ENCODE measurements at regions not wholly inside any gene's neighbourhood (a gene's known extent, or its start where the extent isn't known, plus 50 kb on each side); places are given as distances from the start of the nearest gene placed in this dataset.

- no peak for DNase-seq (ENCODE audit: low spot score in 2 of 2)
- Histone ChIP-seq H3K9me3 (peaks cover 7% of the 10 kb centered on the region), H3K4me3 (no peak overlapping the region), H3K27ac (no peak overlapping the region), H3K36me3 (no peaks in the 10 kb centered on the region), H3K4me1 (no peaks in the 10 kb centered on the region), H3K27me3 (no peaks in the 10 kb centered on the region)
- no peak for TF ChIP-seq CTCF (IDR thresholded peaks at IDR 0.05)
- TF ChIP-seq POLR2A (IDR thresholded peaks at IDR 0.05) = no peak
- no peak for TF ChIP-seq POLR2AphosphoS5 (IDR thresholded peaks at IDR 0.05)
- no peak for TF ChIP-seq EP300 (IDR thresholded peaks at IDR 0.05)
- 64% methylated on average over 4 of the region's 4 CpGs for WGBS
These were observed 172.6 kb downstream of the SUDS3 start for GRCh38 chr12:118548887-118549509.

GRCh38 chr12:118549510-118549980, 173.2 kb downstream of the SUDS3 start:
- DNase-seq (ENCODE audit: low spot score in 2 of 2) = no peak
- no peak overlapping the region for H3K4me3 ChIP-seq
- no peaks in the 10 kb centered on the region for H3K4me1 ChIP-seq
- no peaks in the 10 kb centered on the region for H3K27me3 ChIP-seq
- TF ChIP-seq CTCF (IDR thresholded peaks at IDR 0.05) (no peak), EP300 (IDR thresholded peaks at IDR 0.05) (no peak), POLR2A (IDR thresholded peaks at IDR 0.05) (no peak), POLR2AphosphoS5 (IDR thresholded peaks at IDR 0.05) (no peak)
- peaks cover 7% of the 10 kb centered on the region for H3K9me3 ChIP-seq
- 77% methylated on average over 8 of the region's 8 CpGs for WGBS
- no peaks in the 10 kb centered on the region for H3K36me3 ChIP-seq
- H3K27ac ChIP-seq = no peak overlapping the region

GRCh38 chr12:118553856-118554504, 177.6 kb downstream of the SUDS3 start:
- no peak overlapping the region for H3K4me3 ChIP-seq
- WGBS = 71% methylated on average over 5 of the region's 5 CpGs
- H3K27ac ChIP-seq = no peak overlapping the region
- H3K4me1 ChIP-seq = no peaks in the 10 kb centered on the region
- TF ChIP-seq EP300 (IDR thresholded peaks at IDR 0.05) (no peak), POLR2AphosphoS5 (IDR thresholded peaks at IDR 0.05) (no peak), POLR2A (IDR thresholded peaks at IDR 0.05) (no peak), CTCF (IDR thresholded peaks at IDR 0.05) (no peak)
- H3K9me3 ChIP-seq = no peaks in the 10 kb centered on the region
- no peak for DNase-seq (ENCODE audit: low spot score in 2 of 2)
- H3K36me3 ChIP-seq = no peaks in the 10 kb centered on the region
- no peaks in the 10 kb centered on the region for H3K27me3 ChIP-seq

GRCh38 chr12:118558941-118559340, 182.6 kb downstream of the SUDS3 start:
- WGBS = 83% methylated on average over 4 of the region's 4 CpGs
- Histone ChIP-seq H3K4me3 (no peak overlapping the region), H3K27ac (no peak overlapping the region), H3K4me1 (no peaks in the 10 kb centered on the region), H3K9me3 (no peaks in the 10 kb centered on the region), H3K36me3 (no peaks in the 10 kb centered on the region), H3K27me3 (no peaks in the 10 kb centered on the region)
- TF ChIP-seq POLR2AphosphoS5 (IDR thresholded peaks at IDR 0.05) (no peak), EP300 (IDR thresholded peaks at IDR 0.05) (no peak), CTCF (IDR thresholded peaks at IDR 0.05) (no peak), POLR2A (IDR thresholded peaks at IDR 0.05) (no peak)
- DNase-seq (ENCODE audit: low spot score in 2 of 2) = no peak

- WGBS = 44% methylated on average over 4 of the region's 4 CpGs
- H3K27ac ChIP-seq = no peak overlapping the region
- H3K4me1 ChIP-seq = no peaks in the 10 kb centered on the region
- H3K27me3 ChIP-seq = no peaks in the 10 kb centered on the region
- TF ChIP-seq CTCF (IDR thresholded peaks at IDR 0.05) = no peak
- TF ChIP-seq POLR2AphosphoS5 (IDR thresholded peaks at IDR 0.05) = no peak
- no peak for TF ChIP-seq EP300 (IDR thresholded peaks at IDR 0.05)
- no peak for TF ChIP-seq POLR2A (IDR thresholded peaks at IDR 0.05)
- DNase-seq (ENCODE audit: low spot score in 2 of 2) = no peak
- H3K9me3 ChIP-seq = peaks cover under 1% of the 10 kb centered on the region
- H3K36me3 ChIP-seq = no peaks in the 10 kb centered on the region
- H3K4me3 ChIP-seq = no peak overlapping the region
These were observed 184.4 kb downstream of the SUDS3 start for GRCh38 chr12:118560733-118561132.
